ENCODE measurements at regions not wholly inside any gene's neighbourhood (a gene's known extent, or its start where the extent isn't known, plus 50 kb on each side); places are given as distances from the start of the nearest gene placed in this dataset.
"Not testable (repeated sequence)": the region's sequence is repeated elsewhere in the genome, so short reads cannot be mapped to it uniquely, and the experiment has no call there.

- Mint-ChIP-seq H3K27ac (no peak overlapping the region), H3K27me3 (peaks cover 0 to 8% (median 0%) of the 10 kb centered on the region in 3 donors), H3K9me3 (peaks cover 0 to 3% (median 0%) of the 10 kb centered on the region in 7 donors), H3K4me3 (no peak overlapping the region), H3K4me1 (no peaks in the 10 kb centered on the region), H3K36me3 (no peaks in the 10 kb centered on the region)
- ATAC-seq (ENCODE audit: low read depth in 2 of 2) (no peak), DNase-seq (no peak)
Observed at GRCh38 chr9:115306865-115307264, 188.9 kb upstream of the TNC start.

- peaks cover 0 to 7% (median 7%) of the 10 kb centered on the region in 3 donors for H3K27me3 Mint-ChIP-seq
- no peaks in the 10 kb centered on the region for H3K36me3 Mint-ChIP-seq
- no peak overlapping the region for H3K27ac Mint-ChIP-seq
- DNase-seq: no peak
- no peaks in the 10 kb centered on the region for H3K4me1 Mint-ChIP-seq
- peaks cover 4 to 29% (median 8%) of the 10 kb centered on the region in 7 donors for H3K9me3 Mint-ChIP-seq
- H3K4me3 Mint-ChIP-seq: no peak overlapping the region
- ATAC-seq (ENCODE audit: low read depth in 2 of 2): no peak
Observed at GRCh38 chr9:115313545-115313944, 195.6 kb upstream of the TNC start.

GRCh38 chr9:115326461-115326860 is 208.5 kb upstream of the TNC start:
- Mint-ChIP-seq H3K27ac (no peak overlapping the region), H3K4me1 (no peaks in the 10 kb centered on the region), H3K27me3 (peaks cover 0 to 11% (median 8%) of the 10 kb centered on the region in 3 donors), H3K36me3 (no peaks in the 10 kb centered on the region), H3K9me3 (peaks cover 0 to 12% (median 2%) of the 10 kb centered on the region in 7 donors), H3K4me3 (no peak overlapping the region)
- no peak for ATAC-seq (ENCODE audit: low read depth in 2 of 2)
- no peak for DNase-seq

DNA sequence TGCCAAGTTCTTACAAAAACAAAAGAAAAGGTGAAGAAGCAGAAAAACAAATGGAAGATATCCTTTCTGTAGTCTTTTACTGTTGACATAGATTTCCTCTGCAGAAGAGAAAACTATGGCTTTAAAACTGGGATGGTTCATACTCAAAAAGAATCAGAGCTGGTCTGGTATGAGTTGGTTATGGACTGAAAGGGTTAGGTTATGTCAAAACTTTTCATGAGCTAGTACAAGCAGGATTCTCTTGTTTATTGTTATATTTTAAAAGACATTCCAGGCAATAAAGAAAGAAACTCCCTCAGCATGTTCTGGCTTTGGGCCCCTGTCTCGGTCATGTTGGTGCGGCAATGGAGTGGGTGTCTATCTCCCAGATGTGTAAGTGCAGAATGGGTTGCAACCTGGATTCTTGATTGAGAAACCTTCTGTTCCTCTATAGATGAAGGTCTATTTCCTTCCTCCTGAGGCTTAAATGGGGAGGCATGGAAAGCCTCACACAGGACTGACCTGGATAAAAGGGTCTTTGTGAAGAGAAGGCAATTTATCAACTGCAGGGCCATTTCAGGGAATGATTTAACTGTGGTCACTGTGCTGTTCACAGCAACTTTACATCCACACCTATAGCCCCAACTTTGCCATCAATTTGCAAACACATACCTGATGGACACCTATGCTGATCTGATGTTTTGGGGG is 209.6 kb upstream of the TNC start:
- H3K9me3 Mint-ChIP-seq: peaks cover 0 to 9% (median 4%) of the 10 kb centered on the region in 7 donors

DNA sequence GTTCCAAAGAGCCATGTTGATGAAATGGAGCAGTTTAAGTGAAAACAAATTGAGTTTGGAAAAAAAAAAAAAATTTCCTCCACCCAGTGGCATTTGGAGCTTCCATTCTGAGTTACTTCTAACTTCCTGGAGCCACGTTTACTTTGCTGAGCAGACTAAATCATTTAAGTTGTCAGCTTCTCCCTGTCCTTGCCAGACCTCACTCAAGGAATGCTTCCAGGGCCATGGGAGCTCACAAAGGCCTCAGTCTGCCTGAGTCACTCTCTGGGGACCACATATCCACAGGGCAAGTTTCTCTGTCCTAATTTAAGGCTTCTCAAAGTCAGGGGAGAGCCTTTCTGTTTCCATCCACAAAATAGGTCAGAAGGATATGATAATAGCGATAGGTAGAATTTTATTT is 210.3 kb upstream of the TNC start:
- H3K9me3 Mint-ChIP-seq: peaks cover 0 to 7% (median 4%) of the 10 kb centered on the region in 7 donors
- peaks cover 0 to 5% (median under 1%) of the 10 kb centered on the region in 3 donors for H3K27me3 Mint-ChIP-seq
- no peak overlapping the region for H3K4me3 Mint-ChIP-seq
- DNase-seq (no peak), ATAC-seq (ENCODE audit: low read depth in 2 of 2) (no peak)
- no peaks in the 10 kb centered on the region for H3K36me3 Mint-ChIP-seq
- no peaks in the 10 kb centered on the region for H3K4me1 Mint-ChIP-seq
- H3K27ac Mint-ChIP-seq: no peak overlapping the region

More for the DNA sequence above, 209.6 kb upstream of the TNC start:
- Mint-ChIP-seq H3K4me1 (no peaks in the 10 kb centered on the region), H3K27me3 (peaks cover 0 to 7% (median 5%) of the 10 kb centered on the region in 3 donors), H3K4me3 (no peak overlapping the region), H3K36me3 (no peaks in the 10 kb centered on the region), H3K27ac (no peak overlapping the region)
- DNase-seq (no peak), ATAC-seq (ENCODE audit: low read depth in 2 of 2) (no peak)

- no peak for DNase-seq
- H3K27me3 Mint-ChIP-seq: peaks cover 0 to 5% (median 0%) of the 10 kb centered on the region in 3 donors
- no peak overlapping the region for H3K27ac Mint-ChIP-seq
- H3K4me1 Mint-ChIP-seq: no peaks in the 10 kb centered on the region
- peaks cover 0 to 9% (median 3%) of the 10 kb centered on the region in 7 donors for H3K9me3 Mint-ChIP-seq
- no peaks in the 10 kb centered on the region for H3K36me3 Mint-ChIP-seq
- no peak overlapping the region for H3K4me3 Mint-ChIP-seq
- ATAC-seq (ENCODE audit: low read depth in 2 of 2): no peak
Observed at GRCh38 chr9:115328677-115329076, 210.7 kb upstream of the TNC start.

DNA sequence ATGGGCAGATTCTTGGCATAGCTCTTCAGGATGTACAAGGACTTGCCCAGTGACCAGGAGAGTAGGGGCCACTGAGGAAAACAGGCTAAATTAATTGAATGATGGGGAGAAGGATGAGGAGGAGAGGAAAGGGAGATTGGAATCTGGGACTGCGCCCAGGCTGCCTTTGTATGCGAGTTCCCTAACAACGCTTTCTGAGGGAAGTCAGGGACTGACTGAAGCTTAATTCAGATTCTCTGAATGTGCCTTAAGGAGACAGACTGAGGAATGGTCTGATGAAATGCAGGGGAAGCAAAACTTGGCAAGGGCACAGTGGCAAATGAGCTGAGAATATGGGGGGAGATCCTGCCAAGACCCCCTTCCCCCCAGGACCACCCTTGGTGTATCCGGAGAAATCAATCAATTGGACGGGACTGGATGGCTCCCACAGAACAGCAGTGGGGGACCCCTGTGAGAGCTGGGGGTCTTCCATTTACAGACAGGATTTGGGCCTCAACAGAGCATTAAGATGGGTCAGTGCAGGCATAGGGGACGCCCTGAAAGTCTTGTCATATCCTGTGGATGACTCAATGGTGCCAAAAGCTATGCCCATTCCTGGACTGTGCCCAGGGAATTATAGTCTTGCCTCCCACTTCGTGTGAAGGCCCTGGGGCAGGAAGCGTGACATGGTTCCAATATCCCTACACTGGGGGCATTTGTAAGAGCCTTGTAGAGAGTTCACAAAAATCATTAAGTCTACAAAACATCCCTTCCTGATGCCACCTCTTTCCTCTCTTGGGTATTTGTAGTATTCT is 215.5 kb upstream of the TNC start:
- DNase-seq (no peak), ATAC-seq (ENCODE audit: low read depth in 2 of 2) (no peak)
- H3K27me3 Mint-ChIP-seq: peaks cover 0 to 9% (median 5%) of the 10 kb centered on the region in 3 donors
- no peak overlapping the region for H3K4me3 Mint-ChIP-seq
- H3K27ac Mint-ChIP-seq: no peak overlapping the region
- no peaks in the 10 kb centered on the region for H3K4me1 Mint-ChIP-seq
- no peaks in the 10 kb centered on the region for H3K36me3 Mint-ChIP-seq
- peaks cover 0 to 16% (median 3%) of the 10 kb centered on the region in 7 donors for H3K9me3 Mint-ChIP-seq

DNA sequence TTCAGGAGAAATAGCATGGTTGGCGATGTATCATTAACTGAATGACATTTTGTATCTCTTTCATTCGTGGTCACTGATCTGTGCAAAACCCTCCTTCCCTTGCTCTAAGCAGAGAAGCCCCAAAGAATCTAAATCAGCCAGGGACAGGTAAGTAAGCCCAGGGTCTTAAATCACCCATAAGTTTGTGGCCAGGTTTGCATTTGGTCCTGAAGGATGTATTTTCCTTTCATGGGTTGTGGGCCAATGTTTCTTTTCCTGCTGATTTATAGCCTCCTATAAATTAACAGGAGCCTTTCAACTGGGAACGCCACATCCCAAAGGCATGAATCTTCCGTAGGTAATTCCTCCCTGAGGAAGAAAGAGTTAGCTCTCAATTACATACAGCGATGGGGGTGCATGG is 217.5 kb upstream of the TNC start:
- Mint-ChIP-seq H3K27ac (no peak overlapping the region), H3K36me3 (no peaks in the 10 kb centered on the region), H3K27me3 (peaks cover 0 to 10% (median 9%) of the 10 kb centered on the region in 3 donors), H3K4me3 (no peak overlapping the region), H3K9me3 (peaks cover 0 to 16% (median 3%) of the 10 kb centered on the region in 7 donors), H3K4me1 (no peaks in the 10 kb centered on the region)
- DNase-seq (no peak), ATAC-seq (ENCODE audit: low read depth in 2 of 2) (no peak)

- Mint-ChIP-seq H3K4me1 (no peaks in the 10 kb centered on the region), H3K27me3 (peaks cover 0 to 12% (median 3%) of the 10 kb centered on the region in 3 donors), H3K4me3 (no peak overlapping the region), H3K9me3 (peaks cover 0 to 16% (median 0%) of the 10 kb centered on the region in 7 donors), H3K27ac (peak overlapping the region in 1 of 6 donors; percentile 49), H3K36me3 (no peaks in the 10 kb centered on the region)
- no peak for DNase-seq
- no peak for ATAC-seq (ENCODE audit: low read depth in 2 of 2)
Observed at GRCh38 chr9:115340314-115340713, 222.4 kb upstream of the TNC start.

- no peak for DNase-seq
- Mint-ChIP-seq H3K27ac (no peak overlapping the region), H3K4me1 (no peaks in the 10 kb centered on the region), H3K36me3 (no peaks in the 10 kb centered on the region), H3K27me3 (peaks cover 0 to 12% (median 3%) of the 10 kb centered on the region in 3 donors), H3K4me3 (no peak overlapping the region), H3K9me3 (peaks cover 0 to 8% (median 2%) of the 10 kb centered on the region in 7 donors)
- no peak for ATAC-seq (ENCODE audit: low read depth in 2 of 2)
Observed at GRCh38 chr9:115341426-115341825, 223.5 kb upstream of the TNC start.

- H3K9me3 Mint-ChIP-seq: peaks cover 0 to 15% (median 9%) of the 10 kb centered on the region in 7 donors
- H3K4me3 Mint-ChIP-seq; H3K36me3 Mint-ChIP-seq; H3K27me3 Mint-ChIP-seq; DNase-seq; H3K27ac Mint-ChIP-seq; ATAC-seq (ENCODE audit: low read depth in 2 of 2); H3K4me1 Mint-ChIP-seq: not testable (repeated sequence)
Observed at GRCh38 chr9:115347776-115348175, 229.8 kb upstream of the TNC start.

DNA sequence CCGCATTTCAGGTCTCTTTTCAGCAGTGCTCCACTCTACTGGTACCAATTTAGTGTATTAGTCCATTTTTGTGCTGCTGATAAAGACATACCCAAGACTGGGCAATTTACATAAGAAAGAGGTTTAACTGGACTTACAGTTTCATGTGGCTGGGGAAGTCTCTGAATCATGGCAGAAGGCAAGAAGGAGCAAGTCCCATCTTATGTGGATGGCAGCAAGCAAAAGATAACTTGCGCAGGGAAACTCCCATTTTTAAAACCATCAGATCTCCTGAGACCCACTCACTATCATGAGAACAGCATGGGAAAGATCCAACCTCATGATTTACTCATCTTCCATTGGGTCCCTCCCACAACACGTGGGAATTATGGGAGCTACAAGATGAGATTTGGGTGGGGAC is 231.0 kb upstream of the TNC start:
- H3K27ac Mint-ChIP-seq; H3K36me3 Mint-ChIP-seq; ATAC-seq (ENCODE audit: low read depth in 2 of 2); H3K4me3 Mint-ChIP-seq; H3K27me3 Mint-ChIP-seq; DNase-seq; H3K4me1 Mint-ChIP-seq: not testable (repeated sequence)
- H3K9me3 Mint-ChIP-seq: peaks cover 0 to 15% (median 9%) of the 10 kb centered on the region in 7 donors

- H3K27me3 Mint-ChIP-seq: no peaks in the 10 kb centered on the region
- peaks cover 0 to 15% (median 9%) of the 10 kb centered on the region in 7 donors for H3K9me3 Mint-ChIP-seq
- H3K4me1 Mint-ChIP-seq: no peaks in the 10 kb centered on the region
- H3K36me3 Mint-ChIP-seq: no peaks in the 10 kb centered on the region
- no peak overlapping the region for H3K27ac Mint-ChIP-seq
- no peak overlapping the region for H3K4me3 Mint-ChIP-seq
- DNase-seq: no peak
- no peak for ATAC-seq (ENCODE audit: low read depth in 2 of 2)
Observed at GRCh38 chr9:115349542-115349941, 231.6 kb upstream of the TNC start.

GRCh38 chr9:115350548-115350947 is 232.6 kb upstream of the TNC start:
- DNase-seq (no peak), ATAC-seq (ENCODE audit: low read depth in 2 of 2) (no peak)
- Mint-ChIP-seq H3K27ac (no peak overlapping the region), H3K4me1 (no peaks in the 10 kb centered on the region), H3K36me3 (no peaks in the 10 kb centered on the region), H3K9me3 (peaks cover 0 to 17% (median 9%) of the 10 kb centered on the region in 7 donors), H3K4me3 (no peak overlapping the region), H3K27me3 (no peaks in the 10 kb centered on the region)

Data from naive B cell (primary cell).